ENCODE measurements at regions not wholly inside any gene's neighbourhood (a gene's known extent, or its start where the extent isn't known, plus 50 kb on each side); places are given as distances from the start of the nearest gene placed in this dataset.

GRCh38 chr9:107696302-107696701, 206.7 kb upstream of the KLF4 start:
- no peak for TF ChIP-seq CTCF (IDR thresholded peaks at IDR 0.05; ENCODE audit: low read length)
- no peak for TF ChIP-seq EZH2 (IDR thresholded peaks at IDR 0.05; ENCODE audit: borderline replicate concordance, low read length)

Data from OCI-LY1 (cell line).